CD8-positive, alpha-beta memory T cell (primary cell): ENCODE measurements at regions not wholly inside any gene's neighbourhood (a gene's known extent, or its start where the extent isn't known, plus 50 kb on each side); places are given as distances from the start of the nearest gene placed in this dataset.

Experiments
- CTCF ChIA-PET: fragments of 350-600 bp; sonication (Branson Sonifier 250); formaldehyde crosslinking; loops from one replicate; lab custom pipeline; 2021; ENCODE audit warnings: antibody characterized with exemption; lab: Charles Lee
- POLR2A ChIA-PET: fragments of 350-600 bp; sonication (Branson Sonifier 250); formaldehyde crosslinking; loops from one replicate; lab custom pipeline; 2021; ENCODE audit warnings: antibody characterized with exemption; lab: Charles Lee
- DNase-seq, 5 donors: peaks; one replicate each; pipeline versions ENCODE4 v3.0.0 to v3.0.0-alpha.2; 2020 to 2022; ENCODE audit warnings: mixed read lengths in 1 of 5
- H3K27ac ChIP-seq: one replicate; pipeline ENCODE4 v1.7.0; 2013; ENCODE audit warnings: low read depth, mild to moderate bottlenecking, low read length, moderate library complexity
- H3K27me3 ChIP-seq: 2 replicates; pipeline ENCODE4 v1.7.0; 2013; ENCODE audit warnings: low read length, mild to moderate bottlenecking; ENCODE audit not compliant: insufficient read depth, poor library complexity, severe bottlenecking
- H3K36me3 ChIP-seq: 2 replicates; pipeline ENCODE4 v1.7.0; 2013; ENCODE audit warnings: mild to moderate bottlenecking, low read length, moderate library complexity; ENCODE audit not compliant: insufficient read depth
- H3K4me1 ChIP-seq: 2 replicates; pipeline ENCODE4 v1.7.0; 2013; ENCODE audit warnings: mild to moderate bottlenecking, low read length, moderate library complexity; ENCODE audit not compliant: insufficient read depth
- H3K4me3 ChIP-seq: 2 replicates; pipeline ENCODE4 v1.7.0; 2013; ENCODE audit warnings: mild to moderate bottlenecking, low read length
- H3K9me3 ChIP-seq: 2 replicates; pipeline ENCODE4 v1.7.0; 2013; ENCODE audit warnings: mild to moderate bottlenecking, low read length
- H3K27ac Mint-ChIP-seq, 8 donors: one replicate each; pipeline ENCODE4 v1.8.0; 2020 to 2021; ENCODE audit warnings: mixed read lengths in 8 of 8, mild to moderate bottlenecking in 6 of 8, inconsistent platforms in 3 of 8, moderate library complexity in 3 of 8
- H3K27me3 Mint-ChIP-seq, 2 donors: one replicate each; pipeline ENCODE4 v1.8.0; 2020 to 2021; ENCODE audit warnings: mixed read lengths in 2 of 2, mild to moderate bottlenecking in 1 of 2, moderate library complexity in 1 of 2
- H3K36me3 Mint-ChIP-seq, 3 donors: one replicate each; pipeline ENCODE4 v1.8.0; 2020 to 2021; ENCODE audit warnings: mixed read lengths in 3 of 3, inconsistent platforms in 1 of 3, mild to moderate bottlenecking in 1 of 3
- H3K4me1 Mint-ChIP-seq, 3 donors: one replicate each; pipeline ENCODE4 v1.8.0; 2020 to 2021; ENCODE audit warnings: mixed read lengths in 3 of 3, inconsistent platforms in 1 of 3, mild to moderate bottlenecking in 1 of 3
- H3K4me3 Mint-ChIP-seq, 7 donors: one replicate each; pipeline ENCODE4 v1.8.0; 2020 to 2021; ENCODE audit warnings: mixed read lengths in 7 of 7, mild to moderate bottlenecking in 6 of 7, moderate library complexity in 4 of 7, inconsistent platforms in 2 of 7
- H3K9me3 Mint-ChIP-seq, 5 donors: one replicate each; pipeline ENCODE4 v1.8.0; 2020 to 2022; ENCODE audit warnings: mixed read lengths in 5 of 5, mild to moderate bottlenecking in 3 of 5, moderate library complexity in 2 of 5, inconsistent platforms in 1 of 5

DNA sequence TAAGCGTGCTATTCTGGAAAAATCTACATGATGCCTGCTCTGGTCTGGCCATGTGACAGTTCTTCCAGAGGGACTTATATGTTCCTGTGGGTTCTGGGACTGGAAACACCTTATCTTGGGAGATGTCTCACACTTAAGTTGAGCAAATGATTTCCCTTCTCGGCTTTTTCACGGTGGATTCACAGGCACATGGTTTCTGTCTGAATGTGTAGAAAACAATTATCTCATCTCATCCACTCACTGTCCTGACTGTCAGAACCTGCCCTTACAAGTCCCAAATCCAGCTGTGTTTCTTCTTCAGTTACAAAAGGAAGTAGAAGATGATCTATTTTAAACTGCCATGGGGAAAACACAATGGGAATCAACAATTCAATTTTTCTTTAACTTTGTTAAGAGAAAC lies 184.0 kb downstream of the SYK start:
- H3K9me3 Mint-ChIP-seq = peaks cover 0 to 2% (median 0%) of the 10 kb centered on the region in 5 donors
- H3K36me3 Mint-ChIP-seq = no peaks in the 10 kb centered on the region
- ChIA-PET POLR2A (no interaction called here), CTCF (interaction anchor here (1.1 kb wide), 1 partner anchor 71 kb away, joined by 3 read pairs; no protein-coding TSS in a partner anchor)
- Histone ChIP-seq H3K27me3 (no peaks in the 10 kb centered on the region), H3K27ac (no peak overlapping the region), H3K36me3 (no peaks in the 10 kb centered on the region), H3K9me3 (no peaks in the 10 kb centered on the region), H3K4me3 (no peak overlapping the region), H3K4me1 (no peaks in the 10 kb centered on the region)
- no peak overlapping the region for H3K27ac Mint-ChIP-seq
- H3K4me3 Mint-ChIP-seq = no peak overlapping the region
- H3K27me3 Mint-ChIP-seq = peaks cover 7% of the 10 kb centered on the region in 2 donors
- no peak for DNase-seq
- H3K4me1 Mint-ChIP-seq = no peaks in the 10 kb centered on the region

DNA sequence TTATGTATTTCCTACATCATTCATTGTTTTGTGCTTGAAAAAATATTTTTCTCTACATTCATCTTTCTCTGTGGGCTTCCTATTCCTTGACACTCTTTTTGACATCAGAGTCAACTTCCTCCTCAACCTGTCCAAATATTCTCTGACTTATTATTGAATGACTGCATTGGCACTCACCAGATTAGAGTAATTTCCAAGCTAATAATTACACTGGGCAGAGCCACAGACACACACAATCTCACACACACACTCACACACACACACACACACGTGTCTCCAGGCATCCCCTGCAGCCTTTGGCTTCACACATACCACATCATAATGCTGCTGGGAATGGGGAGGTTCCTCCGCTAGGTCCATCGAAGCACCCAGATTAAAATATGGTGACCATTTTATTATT lies 184.5 kb downstream of the SYK start:
- no peak overlapping the region for H3K27ac Mint-ChIP-seq
- H3K4me3 Mint-ChIP-seq = no peak overlapping the region
- H3K36me3 Mint-ChIP-seq = no peaks in the 10 kb centered on the region
- no peak overlapping the region for H3K4me3 ChIP-seq
- no peaks in the 10 kb centered on the region for H3K27me3 ChIP-seq
- H3K4me1 ChIP-seq = no peaks in the 10 kb centered on the region
- H3K4me1 Mint-ChIP-seq = no peaks in the 10 kb centered on the region
- ChIA-PET POLR2A (no interaction called here), CTCF (no interaction called here)
- DNase-seq = no peak
- no peak overlapping the region for H3K27ac ChIP-seq
- H3K9me3 ChIP-seq = no peaks in the 10 kb centered on the region
- H3K9me3 Mint-ChIP-seq = peaks cover 0 to 4% (median 0%) of the 10 kb centered on the region in 5 donors
- no peaks in the 10 kb centered on the region for H3K36me3 ChIP-seq
- peaks cover 4 to 7% of the 10 kb centered on the region in 2 donors for H3K27me3 Mint-ChIP-seq

DNA sequence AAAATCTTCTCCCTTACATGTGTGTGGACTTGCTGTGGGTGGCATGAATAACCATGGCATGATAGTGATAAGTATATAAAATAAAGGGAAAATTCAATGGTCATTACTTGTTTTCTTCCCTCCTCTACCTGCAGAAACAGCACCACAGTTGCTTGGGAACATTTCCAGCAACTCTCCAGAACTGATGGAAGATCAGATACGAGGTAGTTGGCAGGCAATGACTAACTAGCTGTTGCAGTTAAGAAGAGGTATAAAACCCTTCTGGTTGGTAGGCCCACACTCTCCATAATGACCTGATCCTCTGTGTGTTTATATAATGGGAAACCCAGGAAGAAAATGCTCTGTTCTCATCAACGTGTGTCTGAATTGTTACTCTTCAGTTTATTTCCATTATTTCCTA lies 185.9 kb downstream of the SYK start:
- no peaks in the 10 kb centered on the region for H3K9me3 ChIP-seq
- Mint-ChIP-seq H3K4me1 (no peaks in the 10 kb centered on the region), H3K27me3 (peaks cover 4 to 7% of the 10 kb centered on the region in 2 donors), H3K27ac (no peak overlapping the region), H3K9me3 (peaks cover 0 to 4% (median 0%) of the 10 kb centered on the region in 5 donors), H3K36me3 (no peaks in the 10 kb centered on the region), H3K4me3 (no peak overlapping the region)
- no peaks in the 10 kb centered on the region for H3K36me3 ChIP-seq
- no peaks in the 10 kb centered on the region for H3K27me3 ChIP-seq
- H3K4me3 ChIP-seq = no peak overlapping the region
- H3K4me1 ChIP-seq = no peaks in the 10 kb centered on the region
- ChIA-PET POLR2A (no interaction called here), CTCF (no interaction called here)
- H3K27ac ChIP-seq = no peak overlapping the region
- no peak for DNase-seq

DNA sequence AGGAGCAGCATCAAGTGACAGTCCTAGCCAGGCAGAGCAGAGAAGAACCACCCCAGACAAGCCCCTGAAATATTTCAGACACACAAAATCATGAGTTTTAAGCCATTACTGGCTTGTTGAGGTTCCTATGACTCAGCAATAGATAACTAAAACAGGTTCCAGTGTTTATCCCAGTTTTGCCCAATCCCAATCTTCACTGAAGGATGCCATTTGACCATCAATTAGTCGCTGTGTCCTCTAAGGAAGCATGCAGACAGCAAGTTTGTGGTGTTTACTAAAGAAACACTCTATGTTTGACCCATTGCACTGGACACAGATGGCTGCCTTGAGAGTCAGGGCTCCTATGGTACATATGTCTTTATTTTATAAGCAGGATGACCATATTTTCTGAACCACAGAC lies 186.7 kb downstream of the SYK start:
- no peaks in the 10 kb centered on the region for H3K36me3 ChIP-seq
- ChIA-PET POLR2A (no interaction called here), CTCF (no interaction called here)
- H3K4me1 ChIP-seq = no peaks in the 10 kb centered on the region
- no peaks in the 10 kb centered on the region for H3K27me3 ChIP-seq
- Mint-ChIP-seq H3K27me3 (peaks cover 4 to 7% of the 10 kb centered on the region in 2 donors), H3K4me3 (no peak overlapping the region), H3K4me1 (no peaks in the 10 kb centered on the region), H3K36me3 (no peaks in the 10 kb centered on the region), H3K9me3 (peaks cover 0 to 4% (median 0%) of the 10 kb centered on the region in 5 donors), H3K27ac (peak overlapping the region in 1 of 8 donors; percentile 24)
- H3K9me3 ChIP-seq = no peaks in the 10 kb centered on the region
- no peak for DNase-seq
- H3K27ac ChIP-seq = no peak overlapping the region
- no peak overlapping the region for H3K4me3 ChIP-seq

DNA sequence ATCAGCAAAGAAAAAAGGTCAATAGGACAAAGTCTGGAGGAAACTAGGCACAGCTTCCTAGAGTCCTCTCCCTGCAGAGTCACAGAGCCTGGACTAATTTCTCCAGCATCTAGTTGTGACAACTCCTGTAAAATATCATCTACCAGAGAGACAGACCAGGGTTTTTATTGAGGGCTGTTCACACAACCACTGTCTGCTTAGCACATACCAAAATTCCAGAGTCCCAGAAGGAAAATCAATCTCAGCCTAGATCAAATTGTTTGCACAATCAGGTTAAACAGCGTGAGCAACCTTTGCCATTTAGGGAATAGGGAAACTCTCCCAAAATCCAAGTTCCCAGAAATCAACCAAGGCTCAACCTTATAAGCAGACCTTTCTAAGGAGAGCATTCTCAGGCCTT lies 190.3 kb downstream of the SYK start:
- no peaks in the 10 kb centered on the region for H3K9me3 ChIP-seq
- DNase-seq = no peak
- no peaks in the 10 kb centered on the region for H3K4me1 Mint-ChIP-seq
- H3K4me3 ChIP-seq = no peak overlapping the region
- no peak overlapping the region for H3K27ac ChIP-seq
- H3K4me1 ChIP-seq = no peaks in the 10 kb centered on the region
- ChIA-PET POLR2A (no interaction called here), CTCF (no interaction called here)
- H3K4me3 Mint-ChIP-seq = no peak overlapping the region
- H3K27ac Mint-ChIP-seq = no peak overlapping the region
- H3K27me3 ChIP-seq = no peaks in the 10 kb centered on the region
- H3K36me3 Mint-ChIP-seq = no peaks in the 10 kb centered on the region
- peaks cover 0 to 6% (median 2%) of the 10 kb centered on the region in 5 donors for H3K9me3 Mint-ChIP-seq
- H3K27me3 Mint-ChIP-seq = peaks cover 3 to 8% of the 10 kb centered on the region in 2 donors
- H3K36me3 ChIP-seq = no peaks in the 10 kb centered on the region

DNA sequence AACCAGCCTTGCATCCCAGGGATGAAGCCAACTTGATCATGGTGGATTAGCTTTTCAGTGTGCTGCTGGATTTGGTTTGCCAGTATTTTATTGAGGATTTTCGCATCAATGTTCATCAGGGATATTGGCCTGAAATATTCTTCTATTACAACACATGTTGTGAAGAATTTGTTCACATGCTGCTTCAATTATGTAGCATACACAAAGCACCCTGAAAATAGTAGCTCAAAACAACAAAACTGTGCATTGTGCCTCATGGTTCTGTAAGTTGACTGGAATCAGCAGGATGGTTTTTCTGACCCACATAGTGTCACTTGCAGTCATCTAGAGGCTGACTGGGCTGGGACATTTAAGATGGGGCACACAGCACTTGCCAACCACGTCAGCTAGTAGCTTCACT lies 193.9 kb downstream of the SYK start:
- no peaks in the 10 kb centered on the region for H3K36me3 Mint-ChIP-seq
- no peaks in the 10 kb centered on the region for H3K4me1 Mint-ChIP-seq
- H3K4me3 Mint-ChIP-seq = no peak overlapping the region
- Histone ChIP-seq H3K4me3 (no peak overlapping the region), H3K4me1 (no peaks in the 10 kb centered on the region), H3K9me3 (no peaks in the 10 kb centered on the region), H3K27ac (no peak overlapping the region), H3K27me3 (no peaks in the 10 kb centered on the region), H3K36me3 (no peaks in the 10 kb centered on the region)
- peaks cover 0 to 6% (median 2%) of the 10 kb centered on the region in 5 donors for H3K9me3 Mint-ChIP-seq
- ChIA-PET POLR2A (no interaction called here), CTCF (no interaction called here)
- peaks cover 13 to 16% of the 10 kb centered on the region in 2 donors for H3K27me3 Mint-ChIP-seq
- no peak overlapping the region for H3K27ac Mint-ChIP-seq
- DNase-seq = no peak

DNA sequence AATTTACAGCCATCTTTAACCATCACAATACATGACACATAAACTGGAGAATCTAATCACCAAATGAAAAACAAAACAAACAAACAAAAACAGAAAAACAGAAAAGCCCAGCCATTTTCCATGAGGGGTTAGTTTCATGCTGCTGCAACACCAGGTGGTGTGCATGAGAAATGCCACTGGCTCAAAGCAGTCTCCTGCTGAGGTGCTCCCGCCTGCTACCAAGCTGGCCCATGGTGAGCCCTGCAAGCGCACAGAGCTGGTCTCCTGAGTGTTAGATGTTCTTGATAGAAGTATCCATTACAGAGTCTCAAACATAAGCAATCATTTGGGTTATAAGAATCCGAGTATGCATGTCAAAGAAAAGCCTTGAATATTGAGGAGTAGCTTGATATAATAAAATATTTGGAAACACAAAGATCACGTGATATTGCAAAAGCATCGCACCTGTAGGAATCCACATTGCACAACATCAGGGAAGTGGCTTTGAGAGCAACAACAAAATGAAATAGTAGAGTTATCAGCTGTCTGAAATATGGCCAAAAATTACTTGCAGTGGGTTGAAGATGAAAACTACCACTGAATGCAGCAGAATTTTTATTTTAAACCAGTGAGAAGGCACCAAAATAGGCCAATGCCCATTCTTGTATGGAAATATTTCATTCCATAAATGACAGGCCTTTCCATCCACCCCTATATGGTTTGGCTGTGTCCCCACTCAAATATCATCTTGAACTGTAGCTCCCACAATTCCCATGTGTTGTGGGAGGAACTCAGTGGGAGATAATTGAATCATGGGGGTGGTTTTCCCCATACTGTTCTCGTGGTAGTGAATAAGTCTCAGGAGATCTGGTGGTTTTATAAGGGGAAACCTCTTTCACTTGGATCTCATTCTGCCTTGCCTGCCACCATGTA lies 194.8 kb downstream of the SYK start:
- Histone ChIP-seq H3K4me1 (no peaks in the 10 kb centered on the region), H3K27me3 (no peaks in the 10 kb centered on the region), H3K36me3 (no peaks in the 10 kb centered on the region), H3K9me3 (no peaks in the 10 kb centered on the region), H3K4me3 (no peak overlapping the region), H3K27ac (no peak overlapping the region)
- no peak for DNase-seq
- Mint-ChIP-seq H3K4me1 (no peaks in the 10 kb centered on the region), H3K36me3 (no peaks in the 10 kb centered on the region), H3K4me3 (no peak overlapping the region), H3K27ac (no peak overlapping the region), H3K9me3 (peaks cover 0 to 6% (median 0%) of the 10 kb centered on the region in 5 donors), H3K27me3 (peaks cover 13 to 16% of the 10 kb centered on the region in 2 donors)
- ChIA-PET POLR2A (no interaction called here), CTCF (no interaction called here)

DNA sequence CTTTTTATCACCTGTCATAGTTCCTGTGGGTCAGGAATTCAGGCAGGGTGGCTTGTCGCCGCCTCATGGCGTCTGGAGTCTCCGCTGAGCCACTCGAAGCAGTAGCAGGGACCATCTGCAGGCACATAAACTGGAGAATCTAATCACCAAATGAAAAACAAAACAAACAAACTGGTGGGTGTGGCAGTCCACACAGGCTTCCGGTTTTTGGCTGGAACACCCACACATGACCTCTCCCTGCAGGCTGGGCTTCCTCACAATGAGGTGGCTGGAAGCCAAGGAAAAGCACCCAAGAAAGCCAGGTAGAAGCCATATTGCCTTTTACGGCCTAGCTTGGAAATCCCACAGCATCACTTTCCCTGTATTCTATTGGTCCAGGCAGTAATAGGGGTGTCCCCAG lies 197.0 kb downstream of the SYK start:
- H3K4me1 ChIP-seq = no peaks in the 10 kb centered on the region
- ChIA-PET POLR2A (interaction anchor here (0.6 kb wide), 1 partner anchor 497 kb away, joined by 3 read pairs; no protein-coding TSS in a partner anchor), CTCF (interaction anchor here (1.0 kb wide), 1 partner anchor 100 kb away, joined by 3 read pairs; no protein-coding TSS in a partner anchor)
- DNase-seq = no peak
- H3K9me3 ChIP-seq = no peaks in the 10 kb centered on the region
- Mint-ChIP-seq H3K9me3 (peaks cover 0 to 6% (median 0%) of the 10 kb centered on the region in 5 donors), H3K36me3 (no peaks in the 10 kb centered on the region), H3K4me3 (no peak overlapping the region), H3K27me3 (peaks cover 13 to 16% of the 10 kb centered on the region in 2 donors), H3K27ac (no peak overlapping the region), H3K4me1 (no peaks in the 10 kb centered on the region)
- no peak overlapping the region for H3K4me3 ChIP-seq
- no peaks in the 10 kb centered on the region for H3K27me3 ChIP-seq
- H3K27ac ChIP-seq = no peak overlapping the region
- no peaks in the 10 kb centered on the region for H3K36me3 ChIP-seq
